ENCODE measurements at regions not wholly inside any gene's neighbourhood (a gene's known extent, or its start where the extent isn't known, plus 50 kb on each side); places are given as distances from the start of the nearest gene placed in this dataset.
A peak's percentile ranks its signal among the peaks of the same experiment; 100 is the strongest.

- no peaks in the 10 kb centered on the region for H3K9me3 ChIP-seq
- whole genome bisulfite sequencing (ENCODE audit: missing lambda C conversion rate) = 74% methylated on average over 4 of the region's 4 CpGs
- ChIA-PET POLR2A (no interaction called here), CTCF (no interaction called here)
- no peak for FAIRE-seq
- peaks cover 16% of the 10 kb centered on the region for H3K4me1 ChIP-seq
- no peak overlapping the region for H3K4me3 ChIP-seq
- H3K4me2 ChIP-seq = no peak overlapping the region
- TF ChIP-seq CEBPB (IDR thresholded peaks at IDR 0.05) = no peak
- TF ChIP-seq CBX2 (IDR thresholded peaks at IDR 0.05; ENCODE audit: borderline replicate concordance, low read depth) = no peak
- no peak for TF ChIP-seq NPAS2 (CRISPR knock-in tag; IDR thresholded peaks at IDR 0.05; ENCODE audit: borderline replicate concordance)
- TF ChIP-seq GATA3 (IDR thresholded peaks at IDR 0.05; ENCODE audit: borderline replicate concordance) = no peak
- no peak for TF ChIP-seq FOSB (CRISPR knock-in tag; IDR thresholded peaks at IDR 0.05)
- no peak for TF ChIP-seq ZC3H11A (IDR thresholded peaks at IDR 0.05)
- no peak for TF ChIP-seq BHLHE40 (IDR thresholded peaks at IDR 0.05; ENCODE audit: low read depth, low read length)
- no peak for TF ChIP-seq KDM1A (IDR thresholded peaks at IDR 0.05; ENCODE audit: low read depth)
- no peak for TF ChIP-seq ELK1 (IDR thresholded peaks at IDR 0.05; ENCODE audit: low read depth, low read length)
- TF ChIP-seq MAX (IDR thresholded peaks at IDR 0.05) = no peak
- no peak for TF ChIP-seq HEYL (CRISPR knock-in tag; IDR thresholded peaks at IDR 0.05)
- no peak for TF ChIP-seq SREBF2 (IDR thresholded peaks at IDR 0.05)
- no peak for TF ChIP-seq E2F6 (IDR thresholded peaks at IDR 0.05; ENCODE audit: borderline replicate concordance, low read depth)
- TF ChIP-seq ESRRA (IDR thresholded peaks at IDR 0.05; ENCODE audit: borderline replicate concordance, low read length) = no peak
- no peak for TF ChIP-seq MYC (IDR thresholded peaks at IDR 0.05; ENCODE audit: borderline replicate concordance, low read length)
- no peak for TF ChIP-seq MAFK (IDR thresholded peaks at IDR 0.05; ENCODE audit: partially characterized antibody)
- no peak for TF ChIP-seq HOXB5 (CRISPR knock-in tag; IDR thresholded peaks at IDR 0.05)
- TF ChIP-seq JUNB (IDR thresholded peaks at IDR 0.05) = no peak
- no peak for TF ChIP-seq HDAC2 (IDR thresholded peaks at IDR 0.05)
- H3K27ac ChIP-seq = no peak overlapping the region
- no peak for ATAC-seq
- no peak for DNase-seq (ENCODE audit: low read depth in 1 of 2, low spot score in 1 of 2)
Measured at GRCh38 chr12:76238688-76239087, 109.5 kb downstream of the BBS10 start.

GRCh38 chr12:76237086-76237701, 111.0 kb downstream of the BBS10 start:
- ATAC-seq (peak; percentile 16 to 52; a peak in 4 of 6 replicates), DNase-seq (ENCODE audit: low read depth in 1 of 2, low spot score in 1 of 2) (no peak), FAIRE-seq (peak; percentile 23)
- no peak overlapping the region for H3K4me3 ChIP-seq
- WGBS (ENCODE audit: missing lambda C conversion rate) = 80% methylated on average over 7 of the region's 7 CpGs
- TF ChIP-seq NPAS2 (CRISPR knock-in tag; IDR thresholded peaks at IDR 0.05; ENCODE audit: borderline replicate concordance) (no peak), FOSL2 (IDR thresholded peaks at IDR 0.05) (peak; percentile 0; the same call in 1 of the 2 replicates), FOSL2 (CRISPR knock-in tag; IDR thresholded peaks at IDR 0.05) (no peak), FOXS1 (CRISPR knock-in tag; IDR thresholded peaks at IDR 0.05) (no peak)
- ChIA-PET POLR2A (interaction anchor here (0.6 to 1.0 kb wide), 2 partner anchors 81 to 206 kb away, joined by 3 read pairs; partner anchors contain the start of gene PHLDA1), CTCF (interaction anchor here (0.6 to 1.3 kb wide), 2 partner anchors 111 to 114 kb away, joined by 3 to 4 read pairs; partner anchors contain the start of gene BBS10)
- H3K4me1 ChIP-seq = peaks cover 14% of the 10 kb centered on the region
- peak overlapping the region; percentile 61 for H3K4me2 ChIP-seq
- H3K27ac ChIP-seq = peak overlapping the region; percentile 15 to 45; a peak in 3 of 6 replicates
- no peaks in the 10 kb centered on the region for H3K9me3 ChIP-seq

- ATAC-seq (peak; percentile 89), FAIRE-seq (peak; percentile 18), DNase-seq (ENCODE audit: low read depth in 1 of 2, low spot score in 1 of 2) (peak; percentile 53 to 73)
- POLR2A ChIA-PET = interaction anchor here (0.6 to 1.0 kb wide), 3 partner anchors 9 to 205 kb away, joined by 3 read pairs; partner anchors contain the start of gene PHLDA1
- Histone ChIP-seq H3K4me3 (no peak overlapping the region), H3K9me3 (no peaks in the 10 kb centered on the region), H3K4me2 (peak overlapping the region; percentile 61), H3K27ac (peak overlapping the region in 1 of 2 experiments; percentile 45; a peak in 4 of 6 replicates), H3K4me1 (peaks cover 14% of the 10 kb centered on the region)
- TF ChIP-seq MAX (IDR thresholded peaks at IDR 0.05) (peak; percentile 78), NFE2L2 (conservative IDR thresholded peaks at IDR 0.05; ENCODE audit: low read length) (no peak), JUNB (IDR thresholded peaks at IDR 0.05) (peak; percentile 71), BCL3 (IDR thresholded peaks at IDR 0.05) (no peak), GATA3 (IDR thresholded peaks at IDR 0.05; ENCODE audit: borderline replicate concordance) (peak; percentile 72; the same call in 1 of the 2 replicates), FOSB (CRISPR knock-in tag; IDR thresholded peaks at IDR 0.05) (no peak), CHD4 (IDR thresholded peaks at IDR 0.05; ENCODE audit: borderline replicate concordance) (no peak), SMC3 (IDR thresholded peaks at IDR 0.05) (0 out of 3 replicates have a peak, but pooled peaks have one; percentile 20), FOSL2 (IDR thresholded peaks at IDR 0.05) (peak; percentile 62), FOSL2 (CRISPR knock-in tag; IDR thresholded peaks at IDR 0.05) (peak; percentile 69)
- CTCF ChIA-PET = interaction anchor here (1.3 kb wide), 1 partner anchor 112 kb away, joined by 3 read pairs; the partner anchor contains the start of gene BBS10
- 24% methylated on average over 7 of the region's 7 CpGs for WGBS (ENCODE audit: missing lambda C conversion rate)
Measured at GRCh38 chr12:76236640-76237039, 111.6 kb downstream of the BBS10 start.
